Astrocyte (in vitro differentiated cells and primary cell): ENCODE measurements at regions not wholly inside any gene's neighbourhood (a gene's known extent, or its start where the extent isn't known, plus 50 kb on each side); places are given as distances from the start of the nearest gene placed in this dataset.

Source experiments
- CTCF ChIP-seq: IDR thresholded peaks from 2 replicates; pipeline ENCODE4 v1.5.1; 2011; ENCODE audit warnings: low read depth, mild to moderate bottlenecking, inconsistent platforms, low read length, moderate library complexity; ENCODE audit not compliant: insufficient read depth
- EZH2 ChIP-seq: IDR thresholded peaks from 2 replicates; pipeline ENCODE4 v1.6.1; 2012; ENCODE audit warnings: mild to moderate bottlenecking, low read length, inconsistent platforms; ENCODE audit not compliant: insufficient read depth

GRCh38 chr2:3065928-3066327 lies 311.7 kb downstream of the EIPR1 start:
- no peak for TF ChIP-seq CTCF
- TF ChIP-seq EZH2: no peak
